ENCODE measurements at regions not wholly inside any gene's neighbourhood (a gene's known extent, or its start where the extent isn't known, plus 50 kb on each side); places are given as distances from the start of the nearest gene placed in this dataset.

DNA sequence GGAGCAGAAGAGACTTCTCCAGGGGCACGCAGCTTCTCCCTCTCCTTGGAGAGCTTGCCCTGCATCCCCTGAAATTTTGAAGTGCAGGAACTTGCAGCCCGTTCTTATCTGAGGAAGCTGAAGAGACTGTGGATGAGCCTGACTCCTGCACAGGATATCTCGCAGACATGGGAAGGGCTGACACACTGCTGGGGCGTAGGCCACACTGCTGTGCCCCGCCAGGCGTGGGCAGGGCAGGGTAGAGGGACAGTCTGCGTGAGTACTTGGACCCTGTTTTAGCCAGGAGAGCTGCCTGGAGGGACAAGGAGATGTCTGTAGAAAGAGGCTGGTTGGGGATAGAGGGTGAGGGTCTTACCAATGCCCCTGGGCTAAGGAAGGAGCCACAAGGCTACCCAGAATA is 353.7 kb upstream of the NBEA start:
- RAD21 ChIA-PET (ENCODE audit: low non-redundant PET in 1 of 2, low total read pairs in 2 of 2, uncharacterized antibody in 2 of 2, unreplicated experiment in 2 of 2) = no interaction called here
- no TSS peak for BruUV-seq (replicated peaks)

More for the DNA sequence above, 353.7 kb upstream of the NBEA start:
- Histone ChIP-seq H3K27me3 (ENCODE audit: insufficient read depth, low read length) (no peaks in the 10 kb centered on the region), H3K79me2 (ENCODE audit: insufficient read depth, low read length) (no peaks in the 10 kb centered on the region), H3K4me2 (ENCODE audit: low read length) (no peak overlapping the region), H3K36me3 (ENCODE audit: control insufficient read depth in 1 of 2, insufficient read depth in 2 of 2, low read length in 2 of 2) (no peaks in the 10 kb centered on the region), H3K9me3 (ENCODE audit: control insufficient read depth in 1 of 2, insufficient read depth in 1 of 2, low read depth in 1 of 2, low read length in 2 of 2) (no peaks in the 10 kb centered on the region), H3K4me1 (ENCODE audit: control insufficient read depth in 1 of 2, insufficient read depth in 2 of 2, low read length in 2 of 2) (no peaks in the 10 kb centered on the region), H3K27ac (ENCODE audit: low read depth, low read length) (no peak overlapping the region), H3K9ac (ENCODE audit: low read length) (no peak overlapping the region), H3K9me2 (ENCODE audit: insufficient read depth) (no peaks in the 10 kb centered on the region), H4K20me1 (ENCODE audit: insufficient read depth) (no peaks in the 10 kb centered on the region), H3K4me3 (replicated peaks in 1 of 2; ENCODE audit: low read depth in 1 of 2, low read length in 2 of 2) (no peak overlapping the region), H2AFZ (ENCODE audit: low read depth, low read length, poor library complexity, severe bottlenecking) (no peak overlapping the region)
- intact Hi-C loops (cut with micrococcal nuclease) = no loop called here
- ChIA-PET POLR2A (no interaction called here), CTCF (no interaction called here)
- ATAC-seq (no peak), DNase-seq (ENCODE audit: low read depth, low spot score) (no peak)
- TF ChIP-seq CBX3 (IDR thresholded peaks at IDR 0.05; ENCODE audit: low read depth) (no peak), SIN3A (IDR thresholded peaks at IDR 0.05; ENCODE audit: low read depth) (no peak), SRF (IDR thresholded peaks at IDR 0.05; ENCODE audit: low read depth) (no peak)
- TF ChIP-seq, protein P1, sequence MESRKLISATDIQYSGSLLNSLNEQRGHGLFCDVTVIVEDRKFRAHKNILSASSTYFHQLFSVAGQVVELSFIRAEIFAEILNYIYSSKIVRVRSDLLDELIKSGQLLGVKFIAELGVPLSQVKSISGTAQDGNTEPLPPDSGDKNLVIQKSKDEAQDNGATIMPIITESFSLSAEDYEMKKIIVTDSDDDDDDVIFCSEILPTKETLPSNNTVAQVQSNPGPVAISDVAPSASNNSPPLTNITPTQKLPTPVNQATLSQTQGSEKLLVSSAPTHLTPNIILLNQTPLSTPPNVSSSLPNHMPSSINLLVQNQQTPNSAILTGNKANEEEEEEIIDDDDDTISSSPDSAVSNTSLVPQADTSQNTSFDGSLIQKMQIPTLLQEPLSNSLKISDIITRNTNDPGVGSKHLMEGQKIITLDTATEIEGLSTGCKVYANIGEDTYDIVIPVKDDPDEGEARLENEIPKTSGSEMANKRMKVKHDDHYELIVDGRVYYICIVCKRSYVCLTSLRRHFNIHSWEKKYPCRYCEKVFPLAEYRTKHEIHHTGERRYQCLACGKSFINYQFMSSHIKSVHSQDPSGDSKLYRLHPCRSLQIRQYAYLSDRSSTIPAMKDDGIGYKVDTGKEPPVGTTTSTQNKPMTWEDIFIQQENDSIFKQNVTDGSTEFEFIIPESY (IDR thresholded peaks at IDR 0.05; ENCODE audit: extremely low read depth, insufficient replicate concordance, low read length) = no peak
- TF ChIP-seq, protein P2, sequence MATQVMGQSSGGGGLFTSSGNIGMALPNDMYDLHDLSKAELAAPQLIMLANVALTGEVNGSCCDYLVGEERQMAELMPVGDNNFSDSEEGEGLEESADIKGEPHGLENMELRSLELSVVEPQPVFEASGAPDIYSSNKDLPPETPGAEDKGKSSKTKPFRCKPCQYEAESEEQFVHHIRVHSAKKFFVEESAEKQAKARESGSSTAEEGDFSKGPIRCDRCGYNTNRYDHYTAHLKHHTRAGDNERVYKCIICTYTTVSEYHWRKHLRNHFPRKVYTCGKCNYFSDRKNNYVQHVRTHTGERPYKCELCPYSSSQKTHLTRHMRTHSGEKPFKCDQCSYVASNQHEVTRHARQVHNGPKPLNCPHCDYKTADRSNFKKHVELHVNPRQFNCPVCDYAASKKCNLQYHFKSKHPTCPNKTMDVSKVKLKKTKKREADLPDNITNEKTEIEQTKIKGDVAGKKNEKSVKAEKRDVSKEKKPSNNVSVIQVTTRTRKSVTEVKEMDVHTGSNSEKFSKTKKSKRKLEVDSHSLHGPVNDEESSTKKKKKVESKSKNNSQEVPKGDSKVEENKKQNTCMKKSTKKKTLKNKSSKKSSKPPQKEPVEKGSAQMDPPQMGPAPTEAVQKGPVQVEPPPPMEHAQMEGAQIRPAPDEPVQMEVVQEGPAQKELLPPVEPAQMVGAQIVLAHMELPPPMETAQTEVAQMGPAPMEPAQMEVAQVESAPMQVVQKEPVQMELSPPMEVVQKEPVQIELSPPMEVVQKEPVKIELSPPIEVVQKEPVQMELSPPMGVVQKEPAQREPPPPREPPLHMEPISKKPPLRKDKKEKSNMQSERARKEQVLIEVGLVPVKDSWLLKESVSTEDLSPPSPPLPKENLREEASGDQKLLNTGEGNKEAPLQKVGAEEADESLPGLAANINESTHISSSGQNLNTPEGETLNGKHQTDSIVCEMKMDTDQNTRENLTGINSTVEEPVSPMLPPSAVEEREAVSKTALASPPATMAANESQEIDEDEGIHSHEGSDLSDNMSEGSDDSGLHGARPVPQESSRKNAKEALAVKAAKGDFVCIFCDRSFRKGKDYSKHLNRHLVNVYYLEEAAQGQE (IDR thresholded peaks at IDR 0.05; ENCODE audit: low read depth) = no peak
